SK-N-SH (cell line): ENCODE measurements at regions not wholly inside any gene's neighbourhood (a gene's known extent, or its start where the extent isn't known, plus 50 kb on each side); places are given as distances from the start of the nearest gene placed in this dataset.

ENCODE experiments used
- CTCF ChIA-PET: fragments of 300-600, 350-600 bp; formaldehyde crosslinking; extraction: SDS; loops from one replicate; lab custom pipeline; 2021; lab: Yijun Ruan, JAX
- POLR2A ChIA-PET: fragments of 350-600 bp; sonication (Branson Sonifier 250); formaldehyde crosslinking; extraction: SDS; loops from one replicate; lab custom pipeline; 2020; ENCODE audit warnings: antibody characterized with exemption, inconsistent platforms; lab: Yijun Ruan, JAX
- DNase-seq: peaks from one replicate; pipeline ENCODE4 v3.0.0; 2012
- H2AFZ ChIP-seq: fragments of 200-600 bp; sonication (generic); 2 replicates; pipeline ENCODE4 v1.8.1; 2016; ENCODE audit warnings: antibody characterized with exemption, mild to moderate bottlenecking, low read depth
- H3F3A ChIP-seq: fragments of 200-600 bp; sonication (generic); replicated peaks from 2 replicates; pipeline ENCODE3; 2016; ENCODE audit warnings: antibody characterized with exemption, mild to moderate bottlenecking; ENCODE audit not compliant: insufficient read depth
- H3K27ac ChIP-seq, 2 experiments: fragments of 200-500 bp in 1 of 2; fragments of 200-600 bp in 1 of 2; sonication (Bioruptor generic) in 1 of 2; sonication (generic), shearing (Covaris generic) in 1 of 2; 2 replicates each; pipeline versions ENCODE4 v1.5.1 to v1.6.1; 2014 to 2016; ENCODE audit warnings: low read depth in 2 of 2, inconsistent platforms in 1 of 2, low read length in 1 of 2, mild to moderate bottlenecking in 1 of 2, mixed read lengths in 1 of 2
- H3K27me3 ChIP-seq: fragments of 200-600 bp; sonication (generic), shearing (Covaris generic); 2 replicates; pipeline ENCODE4 v1.6.1; 2016; ENCODE audit warnings: mixed run types; ENCODE audit not compliant: insufficient read depth
- H3K36me3 ChIP-seq, 2 experiments: fragments of 200-500 bp in 1 of 2; fragments of 200-600 bp in 1 of 2; sonication (Bioruptor generic) in 1 of 2; sonication (generic) in 1 of 2; replicated peaks in 1 of 2; 2 replicates each; pipeline versions ENCODE3 to v1.5.1; 2014 to 2016; ENCODE audit warnings: low read length in 1 of 2, mild to moderate bottlenecking in 1 of 2; ENCODE audit not compliant: insufficient read depth in 2 of 2, control insufficient read depth in 1 of 2
- H3K4me1 ChIP-seq, 2 experiments: fragments of 200-500 bp in 1 of 2; fragments of 200-600 bp in 1 of 2; sonication (Bioruptor generic) in 1 of 2; sonication (generic), shearing (Covaris generic) in 1 of 2; 2 replicates each; pipeline versions ENCODE4 v1.5.1 to v1.6.1; 2014 to 2016; ENCODE audit warnings: low read depth in 1 of 2, low read length in 1 of 2, mixed run types in 1 of 2; ENCODE audit not compliant: insufficient read depth in 2 of 2, control insufficient read depth in 1 of 2
- H3K4me2 ChIP-seq: fragments of 200-600 bp; sonication (generic), shearing (Covaris generic); 2 replicates; pipeline ENCODE4 v1.6.1; 2017; ENCODE audit warnings: mixed run types
- H3K4me3 ChIP-seq, 2 experiments: fragments of 200-500 bp in 1 of 2; fragments of 200-600 bp in 1 of 2; sonication (Bioruptor generic) in 1 of 2; sonication (generic), shearing (Covaris generic) in 1 of 2; 2 replicates each; pipeline versions ENCODE4 v1.5.1 to v1.8.1; 2014 to 2016; ENCODE audit warnings: low read depth in 2 of 2, inconsistent platforms in 1 of 2, low read length in 1 of 2, mild to moderate bottlenecking in 1 of 2, mixed read lengths in 1 of 2, moderate library complexity in 1 of 2
- H3K79me2 ChIP-seq: fragments of 200-600 bp; sonication (generic); 2 replicates; pipeline ENCODE4 v1.8.1; 2017; ENCODE audit warnings: mild to moderate bottlenecking; ENCODE audit not compliant: insufficient read depth
- H3K9ac ChIP-seq: fragments of 200-600 bp; sonication (generic); 2 replicates; pipeline ENCODE4 v1.6.1; 2017; ENCODE audit warnings: mixed run types
- H3K9me2 ChIP-seq: fragments of 200-600 bp; sonication (generic); 2 replicates; pipeline ENCODE4 v1.6.1; 2017; ENCODE audit warnings: mixed run types
- H3K9me3 ChIP-seq: fragments of 200-600 bp; sonication (generic); 2 replicates; pipeline ENCODE4 v1.6.1; 2017; ENCODE audit warnings: mixed run types, mild to moderate bottlenecking, moderate library complexity
- H4K20me1 ChIP-seq: fragments of 200-600 bp; sonication (generic); 2 replicates; pipeline ENCODE4 v1.6.1; 2017; ENCODE audit warnings: mild to moderate bottlenecking, mixed run types; ENCODE audit not compliant: insufficient read depth
- EP300 ChIP-seq, 2 experiments: IDR thresholded peaks; 2 replicates each; pipeline versions ENCODE4 v1.4.0 to v1.6.1; 2012; ENCODE audit warnings: borderline replicate concordance in 1 of 2, low read depth in 1 of 2, low read length in 1 of 2
- FOXJ3 ChIP-seq: sonication (generic); formaldehyde crosslinking; IDR thresholded peaks from 2 replicates; pipeline ENCODE4 v1.5.1; 2020; ENCODE audit warnings: mild to moderate bottlenecking, missing genetic modification reagents
- FOXM1 ChIP-seq: IDR thresholded peaks from 2 replicates; pipeline ENCODE4 v1.4.0; 2012; ENCODE audit warnings: low read depth, mild to moderate bottlenecking
- JUND ChIP-seq: IDR thresholded peaks from 2 replicates; pipeline ENCODE4 v1.4.0; 2012
- MEF2A ChIP-seq: IDR thresholded peaks from 2 replicates; pipeline ENCODE4 v1.4.0; 2012; ENCODE audit warnings: low read depth, borderline replicate concordance
- MXI1 ChIP-seq: IDR thresholded peaks from 2 replicates; pipeline ENCODE4 v1.6.1; 2012; ENCODE audit warnings: mild to moderate bottlenecking, low read depth, low read length, improper control_type of control experiment
- RCOR1 ChIP-seq: fragments of 150-350 bp; IDR thresholded peaks from 2 replicates; pipeline ENCODE4 v1.6.1; 2017; ENCODE audit warnings: antibody characterized with exemption, low read length
- RFX5 ChIP-seq: IDR thresholded peaks from 2 replicates; pipeline ENCODE4 v1.6.1; 2012; ENCODE audit warnings: mild to moderate bottlenecking, improper control_type of control experiment, low read length
- SMC3 ChIP-seq: IDR thresholded peaks from 2 replicates; pipeline ENCODE4 v1.6.1; 2012; ENCODE audit warnings: low read depth, low read length, improper control_type of control experiment
- TAF1 ChIP-seq: IDR thresholded peaks from 2 replicates; pipeline ENCODE4 v1.6.1; 2012; ENCODE audit warnings: low read depth, mild to moderate bottlenecking, low read length, moderate library complexity, borderline replicate concordance
- TEAD4 ChIP-seq: IDR thresholded peaks from 2 replicates; pipeline ENCODE4 v1.4.0; 2012; ENCODE audit warnings: mild to moderate bottlenecking, borderline replicate concordance; ENCODE audit not compliant: insufficient read depth
- YY1 ChIP-seq: IDR thresholded peaks from 2 replicates; pipeline ENCODE4 v1.4.0; 2012; ENCODE audit warnings: low read depth, mild to moderate bottlenecking
- WGBS: methylation state at CpG from one replicate; pipeline ENCODE4 v1.1.6; 2017; ENCODE audit warnings: low lambda C conversion rate; 5-methylcytosine and 5-hydroxymethylcytosine counted together
- TF ChIP-seq, protein P1 (sequence below): fragments of 200-600 bp; sonication (generic); IDR thresholded peaks from 2 replicates; pipeline ENCODE4 v1.6.1; 2017; ENCODE audit warnings: antibody characterized with exemption, mild to moderate bottlenecking, moderate library complexity
- TF ChIP-seq, protein P2 (sequence below): IDR thresholded peaks from 2 replicates; pipeline ENCODE4 v1.6.1; 2012; ENCODE audit warnings: mild to moderate bottlenecking, low read depth, low read length, moderate library complexity

DNA sequence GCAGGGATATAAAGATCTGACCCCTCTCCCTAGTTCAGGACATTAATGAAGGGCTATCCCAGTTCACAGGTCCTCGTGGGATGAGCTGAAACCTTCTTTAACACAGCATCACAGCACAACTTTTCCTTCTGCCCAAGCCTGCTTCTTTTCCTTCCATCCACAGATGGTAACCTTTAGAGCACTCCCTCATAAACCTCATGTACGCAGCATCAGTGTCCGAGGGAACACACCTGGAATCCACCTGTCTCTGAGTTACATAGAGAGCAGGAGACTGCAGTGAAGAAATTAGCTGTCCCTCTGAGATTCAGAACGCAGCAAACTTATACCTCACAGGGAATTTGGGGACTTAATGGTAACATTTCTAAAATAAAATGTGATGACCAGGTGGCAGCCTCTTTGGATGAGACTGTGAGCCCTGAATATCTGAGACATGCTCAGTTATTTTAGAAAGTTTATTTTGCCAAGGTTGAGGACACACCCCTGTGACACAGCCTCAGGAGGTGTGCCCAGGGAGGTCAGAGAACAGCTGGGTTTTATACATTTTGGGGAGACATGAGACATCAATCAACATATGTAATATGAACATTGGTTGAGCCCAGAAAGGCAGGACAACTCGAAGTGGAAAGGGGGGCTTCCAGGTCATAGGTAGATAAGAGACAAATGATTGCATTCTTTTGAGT is 73.8 kb upstream of the PACRGL start:
- Histone ChIP-seq H2AFZ (no peak overlapping the region), H3K9me3 (no peaks in the 10 kb centered on the region; the same call in 1 of the 2 replicates), H3K36me3 (no peaks in the 10 kb centered on the region), H3K4me3 (no peak overlapping the region), H3K9ac (no peak overlapping the region), H3K27ac (no peak overlapping the region), H3K9me2 (no peaks in the 10 kb centered on the region), H3F3A (no peaks in the 10 kb centered on the region), H3K4me1 (no peaks in the 10 kb centered on the region; a peak in 1 of 4 replicates), H3K27me3 (no peaks in the 10 kb centered on the region), H3K79me2 (no peaks in the 10 kb centered on the region), H4K20me1 (no peaks in the 10 kb centered on the region), H3K4me2 (no peak overlapping the region)
- ChIA-PET POLR2A (no interaction called here), CTCF (interaction anchor here (1.2 to 1.3 kb wide), 2 partner anchors 14 to 58 kb away, joined by 3 read pairs; no protein-coding TSS in a partner anchor)
- 46% methylated on average over 5 of the region's 5 CpGs for WGBS
- DNase-seq, result no peak
- no peak for TF ChIP-seq JUND
- TF ChIP-seq MEF2A, result no peak
- TF ChIP-seq TAF1, result no peak
- TF ChIP-seq EP300 (IDR thresholded peaks at IDR 0.05; ENCODE audit: borderline replicate concordance in 1 of 2, low read depth in 1 of 2, low read length in 1 of 2), result no peak
- TF ChIP-seq, protein P1, sequence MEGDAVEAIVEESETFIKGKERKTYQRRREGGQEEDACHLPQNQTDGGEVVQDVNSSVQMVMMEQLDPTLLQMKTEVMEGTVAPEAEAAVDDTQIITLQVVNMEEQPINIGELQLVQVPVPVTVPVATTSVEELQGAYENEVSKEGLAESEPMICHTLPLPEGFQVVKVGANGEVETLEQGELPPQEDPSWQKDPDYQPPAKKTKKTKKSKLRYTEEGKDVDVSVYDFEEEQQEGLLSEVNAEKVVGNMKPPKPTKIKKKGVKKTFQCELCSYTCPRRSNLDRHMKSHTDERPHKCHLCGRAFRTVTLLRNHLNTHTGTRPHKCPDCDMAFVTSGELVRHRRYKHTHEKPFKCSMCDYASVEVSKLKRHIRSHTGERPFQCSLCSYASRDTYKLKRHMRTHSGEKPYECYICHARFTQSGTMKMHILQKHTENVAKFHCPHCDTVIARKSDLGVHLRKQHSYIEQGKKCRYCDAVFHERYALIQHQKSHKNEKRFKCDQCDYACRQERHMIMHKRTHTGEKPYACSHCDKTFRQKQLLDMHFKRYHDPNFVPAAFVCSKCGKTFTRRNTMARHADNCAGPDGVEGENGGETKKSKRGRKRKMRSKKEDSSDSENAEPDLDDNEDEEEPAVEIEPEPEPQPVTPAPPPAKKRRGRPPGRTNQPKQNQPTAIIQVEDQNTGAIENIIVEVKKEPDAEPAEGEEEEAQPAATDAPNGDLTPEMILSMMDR, result no peak
- TF ChIP-seq SMC3, result no peak
- TF ChIP-seq, protein P2, sequence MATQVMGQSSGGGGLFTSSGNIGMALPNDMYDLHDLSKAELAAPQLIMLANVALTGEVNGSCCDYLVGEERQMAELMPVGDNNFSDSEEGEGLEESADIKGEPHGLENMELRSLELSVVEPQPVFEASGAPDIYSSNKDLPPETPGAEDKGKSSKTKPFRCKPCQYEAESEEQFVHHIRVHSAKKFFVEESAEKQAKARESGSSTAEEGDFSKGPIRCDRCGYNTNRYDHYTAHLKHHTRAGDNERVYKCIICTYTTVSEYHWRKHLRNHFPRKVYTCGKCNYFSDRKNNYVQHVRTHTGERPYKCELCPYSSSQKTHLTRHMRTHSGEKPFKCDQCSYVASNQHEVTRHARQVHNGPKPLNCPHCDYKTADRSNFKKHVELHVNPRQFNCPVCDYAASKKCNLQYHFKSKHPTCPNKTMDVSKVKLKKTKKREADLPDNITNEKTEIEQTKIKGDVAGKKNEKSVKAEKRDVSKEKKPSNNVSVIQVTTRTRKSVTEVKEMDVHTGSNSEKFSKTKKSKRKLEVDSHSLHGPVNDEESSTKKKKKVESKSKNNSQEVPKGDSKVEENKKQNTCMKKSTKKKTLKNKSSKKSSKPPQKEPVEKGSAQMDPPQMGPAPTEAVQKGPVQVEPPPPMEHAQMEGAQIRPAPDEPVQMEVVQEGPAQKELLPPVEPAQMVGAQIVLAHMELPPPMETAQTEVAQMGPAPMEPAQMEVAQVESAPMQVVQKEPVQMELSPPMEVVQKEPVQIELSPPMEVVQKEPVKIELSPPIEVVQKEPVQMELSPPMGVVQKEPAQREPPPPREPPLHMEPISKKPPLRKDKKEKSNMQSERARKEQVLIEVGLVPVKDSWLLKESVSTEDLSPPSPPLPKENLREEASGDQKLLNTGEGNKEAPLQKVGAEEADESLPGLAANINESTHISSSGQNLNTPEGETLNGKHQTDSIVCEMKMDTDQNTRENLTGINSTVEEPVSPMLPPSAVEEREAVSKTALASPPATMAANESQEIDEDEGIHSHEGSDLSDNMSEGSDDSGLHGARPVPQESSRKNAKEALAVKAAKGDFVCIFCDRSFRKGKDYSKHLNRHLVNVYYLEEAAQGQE, result no peak
- no peak for TF ChIP-seq TEAD4
- TF ChIP-seq RCOR1, result no peak
- TF ChIP-seq RFX5, result no peak
- no peak for TF ChIP-seq MXI1
- TF ChIP-seq YY1, result no peak
- no peak for TF ChIP-seq FOXJ3 (CRISPR knock-in tag)
- no peak for TF ChIP-seq FOXM1
